Bone marrow (tissue), 2 donors: ENCODE measurements at regions not wholly inside any gene's neighbourhood (a gene's known extent, or its start where the extent isn't known, plus 50 kb on each side); places are given as distances from the start of the nearest gene placed in this dataset.

Source experiments
- DNase-seq, 2 donors: peaks; one replicate each; lab custom pipeline; 2025; lab: John Stamatoyannopoulos, UW

DNA sequence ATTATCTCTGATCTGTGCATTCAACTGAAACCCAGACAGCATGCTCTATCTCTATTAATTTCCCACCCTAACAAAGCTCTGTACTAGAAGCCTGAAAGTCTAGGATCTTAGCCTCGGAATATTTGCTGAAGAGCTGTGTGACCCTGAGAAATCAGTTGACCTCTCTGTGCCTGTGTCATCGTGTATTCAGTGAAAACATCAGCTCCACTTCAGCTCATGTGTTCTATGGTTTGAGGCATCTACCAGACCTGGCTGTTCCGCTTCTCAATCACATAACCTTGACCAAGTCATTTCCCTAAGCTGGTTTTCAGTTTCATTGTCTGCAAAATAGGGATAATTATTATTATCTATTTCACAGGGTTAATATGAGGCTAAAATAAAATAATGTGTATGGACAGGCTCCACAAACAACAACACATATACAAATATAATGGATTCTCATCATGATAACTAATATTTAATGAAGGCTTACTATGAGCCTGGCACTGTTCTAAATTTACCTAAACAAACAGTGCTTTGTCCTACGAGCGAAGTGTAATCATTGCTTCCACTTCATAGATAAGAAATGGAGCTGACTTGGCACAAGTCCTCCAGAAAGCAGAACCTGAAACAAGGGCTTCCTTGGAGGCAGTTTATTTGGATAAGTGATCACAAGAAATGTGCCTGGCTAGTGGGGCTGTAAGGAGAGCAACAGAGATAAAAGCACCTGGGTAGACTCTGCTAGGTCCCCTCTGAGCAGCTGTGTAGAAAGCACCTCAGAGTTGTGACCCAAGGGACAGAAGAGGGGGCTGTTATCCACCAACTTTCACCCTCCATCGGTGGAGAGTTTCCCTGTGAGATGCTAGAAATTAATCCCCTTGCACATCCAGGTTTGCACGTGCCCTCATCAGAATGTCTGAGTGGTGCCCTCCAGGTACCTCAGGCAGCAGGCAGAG lies 356.9 kb downstream of the RAB28 start:
- DNase-seq: no peak

DNA sequence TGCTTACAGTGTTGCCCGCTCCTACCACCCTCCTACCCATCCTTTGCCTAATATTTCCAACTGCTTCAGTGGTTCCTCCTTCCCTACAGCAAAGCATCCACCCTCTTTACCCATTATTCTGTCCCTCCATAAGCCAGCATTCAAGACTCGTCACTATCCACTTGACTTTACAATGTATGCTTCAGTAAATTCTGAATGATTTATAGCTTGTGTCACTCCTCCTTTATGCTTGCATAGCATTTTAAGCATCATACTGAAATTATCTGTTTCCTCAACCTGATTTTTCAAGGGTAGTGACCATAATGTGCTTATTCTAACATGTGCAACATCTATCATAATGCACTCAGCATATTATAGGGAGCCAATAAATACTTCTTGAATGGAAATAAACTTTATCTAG lies 365.5 kb downstream of the RAB28 start:
- no peak for DNase-seq

GRCh38 chr4:13117185-13117584 lies 367.0 kb downstream of the RAB28 start:
- no peak for DNase-seq

- no peak for DNase-seq
Observed at GRCh38 chr4:13112030-13112429, 372.1 kb downstream of the RAB28 start.

GRCh38 chr4:13109536-13109935 lies 374.6 kb downstream of the RAB28 start:
- DNase-seq: no peak

DNA sequence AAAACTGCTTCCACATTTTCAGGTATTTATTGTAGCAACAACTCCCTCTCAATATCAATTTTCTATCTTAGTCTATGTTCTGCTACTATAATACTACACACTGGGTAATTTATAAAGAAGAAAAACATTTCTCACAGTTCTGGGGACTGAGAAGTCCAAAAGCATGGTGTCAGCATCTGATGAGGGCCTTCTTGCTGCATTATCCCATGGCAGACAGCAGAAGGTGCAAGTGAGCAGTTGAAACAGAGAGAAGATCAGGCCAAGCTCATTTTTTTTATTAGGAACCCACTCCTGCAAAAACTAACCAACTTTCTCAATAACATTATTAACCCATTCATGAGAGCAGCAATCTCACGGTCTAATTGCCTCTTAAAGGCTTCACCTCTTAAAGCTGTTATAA lies 376.0 kb downstream of the RAB28 start:
- no peak for DNase-seq

DNA sequence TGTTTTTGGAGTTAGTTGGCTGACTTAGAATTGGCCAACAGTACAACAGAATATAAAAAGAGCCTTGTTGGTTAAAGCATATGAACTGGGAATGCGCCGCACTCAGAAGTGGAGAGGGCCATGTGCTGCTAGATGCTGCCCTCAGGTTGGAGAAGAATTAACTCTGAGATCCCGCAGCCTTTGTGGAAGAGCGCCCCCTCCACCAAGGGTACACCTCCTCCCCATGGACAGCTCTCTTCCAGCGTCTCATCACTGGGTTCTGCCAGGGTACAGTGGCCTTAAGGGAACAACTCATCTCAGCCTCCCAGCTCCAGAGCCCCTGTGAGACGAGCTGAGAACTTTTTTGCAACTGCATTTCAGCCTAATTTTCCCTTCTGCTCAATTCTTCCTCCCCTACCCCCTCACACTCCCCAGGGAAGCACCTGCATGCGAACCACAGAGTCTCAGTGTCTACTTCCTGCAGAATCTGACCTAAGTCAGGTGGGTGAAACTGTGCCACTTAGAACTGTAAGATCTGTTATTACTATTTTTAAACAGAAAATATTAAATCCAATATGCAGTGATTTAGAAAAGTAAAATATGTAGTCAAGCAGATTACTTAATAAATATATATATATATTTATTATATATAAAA lies 380.6 kb downstream of the RAB28 start:
- DNase-seq: no peak

DNA sequence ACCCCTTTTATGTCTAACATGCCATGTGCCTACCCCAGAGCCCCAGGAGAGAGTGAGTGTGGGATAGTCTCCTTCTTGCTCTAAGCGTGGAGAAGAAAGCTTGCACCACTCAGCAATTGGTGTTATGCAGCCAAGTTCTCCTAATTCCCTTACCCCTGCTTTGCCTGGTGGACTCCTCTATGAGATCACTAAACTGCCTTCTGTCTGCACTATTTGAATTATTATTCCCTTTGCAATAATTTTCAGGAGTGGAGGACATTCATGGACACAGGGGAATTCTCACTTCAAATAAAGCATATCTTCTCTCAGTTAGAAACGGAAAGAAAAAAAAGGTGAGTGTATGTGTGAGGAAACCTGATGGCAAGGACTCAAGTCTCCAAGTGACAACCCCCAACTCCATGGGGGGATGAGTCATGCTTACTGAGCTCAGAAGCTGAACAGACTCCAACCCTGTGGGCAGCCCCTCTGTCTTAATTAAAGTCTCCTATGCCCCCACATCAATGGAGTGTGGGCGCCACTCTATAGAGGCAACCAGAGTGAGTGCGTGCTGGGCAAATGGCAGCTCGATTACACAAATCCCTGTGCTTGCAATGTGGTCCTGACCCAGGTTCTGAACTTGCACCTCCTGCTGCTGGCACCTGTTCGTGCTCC lies 381.9 kb downstream of the RAB28 start:
- DNase-seq: no peak

GRCh38 chr4:13097971-13098370 lies 386.2 kb downstream of the RAB28 start:
- no peak for DNase-seq

DNA sequence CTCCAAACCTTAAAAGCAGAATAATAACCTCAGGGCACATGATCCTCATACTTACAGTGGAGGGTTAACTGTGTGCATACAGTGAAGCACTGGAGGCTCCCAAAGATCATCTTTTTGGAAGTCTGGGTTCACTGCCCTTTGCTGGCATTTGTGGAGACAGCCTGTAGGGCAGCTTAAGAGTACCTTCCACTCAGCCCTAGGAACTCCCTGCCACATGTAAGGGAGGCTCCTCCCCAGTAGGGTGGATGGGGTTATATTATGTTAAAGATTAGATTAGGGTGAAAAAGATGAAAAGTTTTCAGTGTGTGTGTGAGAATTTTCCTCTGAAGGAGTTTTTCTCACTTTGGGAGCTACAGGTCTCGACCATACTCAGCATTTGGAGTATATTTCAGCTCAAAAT lies 388.4 kb downstream of the RAB28 start:
- DNase-seq: no peak

DNA sequence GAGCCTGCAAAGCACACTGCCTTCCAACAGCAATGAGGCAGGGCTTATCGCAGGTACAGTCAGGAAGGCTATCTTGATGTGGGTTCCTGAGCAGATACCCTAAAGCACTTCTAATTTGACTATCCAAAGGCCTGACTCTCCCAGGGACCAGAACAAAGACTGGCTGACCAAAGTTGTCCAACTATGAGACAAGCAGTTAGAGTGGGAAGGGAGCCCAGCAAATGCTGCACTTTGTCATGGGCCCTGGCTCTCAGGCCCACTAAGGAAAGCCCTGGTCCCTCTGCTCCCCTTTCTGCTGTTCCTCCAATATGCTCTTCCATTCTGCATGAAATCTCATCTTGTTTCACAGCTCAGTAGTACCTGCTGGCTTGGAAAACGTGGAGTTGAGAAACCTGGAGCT lies 391.0 kb downstream of the RAB28 start:
- no peak for DNase-seq

DNA sequence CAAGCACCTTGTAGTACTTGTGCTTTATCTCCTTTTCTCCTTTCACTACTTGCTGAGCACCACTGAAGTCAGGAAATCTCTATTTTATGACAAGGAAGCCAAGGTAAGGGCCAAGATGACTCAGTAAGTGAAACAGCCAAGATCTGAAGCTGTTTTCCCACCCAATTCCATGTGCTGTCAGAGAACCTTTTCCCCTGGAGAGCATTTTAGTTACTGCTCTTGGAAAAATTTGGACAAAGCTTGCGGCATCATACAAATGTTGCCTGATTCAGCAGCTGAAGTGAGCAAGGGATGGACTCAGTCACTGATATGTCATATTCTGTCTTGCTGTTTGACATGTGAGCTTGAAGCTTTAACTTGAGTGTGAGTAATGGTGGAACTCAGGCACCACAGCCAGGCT lies 391.4 kb downstream of the RAB28 start:
- DNase-seq: no peak

GRCh38 chr4:13089659-13089998 lies 394.5 kb downstream of the RAB28 start:
- no peak for DNase-seq

DNA sequence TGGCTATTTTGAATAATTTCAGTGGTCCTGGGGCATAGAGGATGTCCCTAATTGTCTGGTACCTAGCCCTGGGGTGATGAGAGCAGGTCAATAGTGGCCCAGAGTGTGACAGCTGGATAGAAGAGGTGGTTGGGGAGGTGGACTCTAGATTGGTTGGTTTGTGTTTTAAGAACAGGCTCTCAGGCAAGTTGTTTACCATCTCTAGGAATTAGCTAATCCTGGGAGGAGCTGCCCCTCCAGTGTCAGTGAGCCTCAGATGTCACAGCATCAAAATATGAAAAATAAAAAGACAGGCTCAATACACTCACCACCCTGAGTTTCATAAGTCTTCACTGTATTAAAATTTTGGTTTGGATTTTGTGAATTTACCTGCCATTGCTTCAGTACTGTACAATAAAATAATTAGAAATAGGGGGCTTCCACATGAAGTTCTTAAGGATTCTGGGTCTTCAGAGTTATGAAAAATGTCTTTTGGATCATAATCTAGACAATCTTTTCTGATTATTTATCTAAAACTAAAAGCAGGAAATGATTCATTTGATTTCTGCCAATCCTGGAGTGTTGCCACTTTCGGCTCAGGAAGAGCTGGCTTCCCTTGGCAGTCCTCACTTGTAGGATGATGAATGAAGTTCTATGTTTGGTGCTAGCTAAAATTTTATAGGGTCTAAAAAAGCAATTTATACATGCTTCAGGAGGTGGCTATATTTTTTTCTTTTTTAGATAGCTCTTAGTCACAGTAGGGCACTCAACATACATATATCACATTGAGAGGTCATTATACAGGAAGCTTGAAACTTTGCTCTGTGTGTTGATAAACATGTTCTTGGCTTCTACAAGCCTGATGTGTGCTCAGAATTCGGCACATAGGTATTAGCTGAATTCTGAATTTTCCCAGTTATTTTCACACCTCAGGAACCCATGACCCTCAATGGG lies 395.1 kb downstream of the RAB28 start:
- DNase-seq: no peak

DNA sequence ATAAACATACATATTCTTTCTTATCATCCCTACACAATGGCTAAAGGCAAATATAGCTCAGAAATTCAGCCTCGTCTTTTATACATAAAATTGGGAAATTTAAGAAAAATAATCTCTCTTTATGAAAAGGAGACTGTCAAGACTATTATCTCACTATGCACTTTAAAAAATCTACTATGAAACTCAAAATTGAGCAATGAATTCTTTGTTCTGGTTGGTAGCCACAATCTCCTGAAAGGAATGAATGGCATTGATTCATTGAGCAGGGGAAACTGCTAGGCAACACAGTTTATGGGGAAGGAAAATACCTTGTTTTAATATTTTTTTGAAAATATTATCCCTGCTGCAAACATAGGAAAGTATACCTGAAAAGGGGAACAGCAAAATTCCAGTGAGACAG lies 397.1 kb downstream of the RAB28 start:
- DNase-seq: no peak

DNA sequence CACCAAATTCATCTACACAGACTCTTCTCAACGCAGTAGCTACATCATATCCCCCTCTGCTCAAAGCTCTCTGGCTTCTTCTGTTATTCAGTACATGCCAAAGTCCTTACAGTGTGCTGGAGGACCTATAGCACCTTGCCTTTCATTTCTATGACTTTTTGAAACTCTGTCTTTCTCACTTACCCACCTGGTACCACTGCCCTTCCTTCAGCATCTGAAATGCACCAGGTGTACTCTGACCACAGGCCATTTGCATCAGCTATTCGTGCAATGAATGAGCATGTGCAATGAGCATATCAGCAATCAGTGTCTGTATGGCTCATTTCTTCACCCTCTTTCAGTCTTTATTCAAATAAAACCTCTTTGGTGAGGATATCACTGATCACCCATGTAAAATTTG lies 399.9 kb downstream of the RAB28 start:
- no peak for DNase-seq

DNA sequence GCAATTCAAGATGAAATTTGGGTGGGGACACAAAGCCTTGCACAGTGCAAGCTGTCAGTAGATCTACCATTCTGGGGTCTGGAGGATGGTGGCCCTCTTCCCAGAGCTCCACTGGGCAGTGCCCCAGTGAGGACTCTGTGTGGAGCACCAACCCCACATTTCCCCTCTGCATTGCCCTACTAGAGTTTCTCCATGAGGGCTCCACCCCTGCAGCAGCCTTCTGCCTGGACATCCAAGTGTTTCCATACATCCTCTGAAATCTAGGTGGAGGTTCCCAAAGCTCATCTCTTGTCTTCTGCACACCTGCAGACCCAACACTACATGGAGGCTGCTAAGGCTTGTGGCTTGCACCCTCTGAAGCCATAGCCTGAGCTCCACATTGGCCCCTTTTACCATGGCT lies 402.3 kb downstream of the RAB28 start:
- no peak for DNase-seq

DNA sequence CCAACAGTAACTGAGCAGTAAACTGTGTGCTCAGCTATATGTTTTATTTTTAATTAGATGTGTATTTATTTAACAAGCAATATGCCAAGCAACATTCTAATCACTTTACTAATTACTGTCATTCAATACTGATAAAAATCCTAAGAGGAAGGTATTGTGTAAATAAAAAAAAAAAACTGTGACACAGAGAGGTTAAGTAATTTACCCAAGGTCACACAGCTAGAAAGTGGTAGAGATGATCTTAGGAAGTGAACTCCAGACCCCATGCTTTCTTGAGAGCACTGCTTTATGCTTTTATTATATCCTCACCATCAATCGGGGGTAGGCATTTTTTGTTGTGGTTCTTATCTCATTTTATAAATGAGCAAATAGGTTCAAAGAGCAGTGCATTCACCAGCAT lies 417.1 kb downstream of the RAB28 start:
- DNase-seq: no peak

- DNase-seq: no peak
Observed at GRCh38 chr4:13059019-13059418, 425.1 kb downstream of the RAB28 start.

GRCh38 chr4:13056630-13057189 lies 427.4 kb downstream of the RAB28 start:
- no peak for DNase-seq

DNA sequence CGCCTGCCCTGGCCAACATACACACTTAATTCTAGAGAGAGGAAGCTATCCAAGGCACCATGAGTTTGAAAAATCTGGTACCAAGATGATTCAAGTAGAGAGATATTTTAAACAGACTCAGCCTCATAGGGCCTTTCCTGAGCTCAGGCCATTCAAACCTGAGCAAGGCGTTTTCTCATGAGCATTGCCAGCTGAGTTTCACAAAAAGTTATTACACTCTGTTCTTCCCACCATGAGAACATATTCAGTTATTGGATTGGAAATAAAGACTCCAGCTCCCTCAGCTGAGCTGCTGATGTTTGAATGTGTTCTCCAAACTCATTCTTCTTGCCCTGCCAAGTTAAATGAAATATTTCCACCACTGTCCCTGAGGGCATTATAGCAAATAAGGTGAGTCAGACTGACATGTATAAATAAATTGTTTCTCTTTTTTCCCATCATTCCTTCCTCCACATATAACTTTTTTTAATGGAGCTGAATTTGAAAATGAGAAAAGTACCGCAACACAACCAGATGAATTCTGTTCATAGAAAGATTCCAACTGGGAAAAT lies 429.6 kb downstream of the RAB28 start:
- no peak for DNase-seq
